B cell (primary cell): ENCODE measurements at regions not wholly inside any gene's neighbourhood (a gene's known extent, or its start where the extent isn't known, plus 50 kb on each side); places are given as distances from the start of the nearest gene placed in this dataset.

ENCODE experiments used
- ATAC-seq: fragments of 200-7000 bp; cut with Tn5 transposase; one replicate; pipeline ENCODE4 v1.10.0; 2021; ENCODE audit warnings: low read depth, mild to moderate bottlenecking, moderate number of reproducible peaks, moderate library complexity
- CTCF ChIA-PET: fragments of 350-600 bp; sonication (Branson Sonifier 250); formaldehyde crosslinking; loops from one replicate; lab custom pipeline; 2021; ENCODE audit warnings: antibody characterized with exemption, inconsistent platforms; lab: Charles Lee
- POLR2A ChIA-PET: fragments of 350-600 bp; sonication (Branson Sonifier 250); formaldehyde crosslinking; loops from one replicate; lab custom pipeline; 2021; ENCODE audit warnings: antibody characterized with exemption; lab: Charles Lee
- DNase-seq: peaks from one replicate; pipeline ENCODE4 v3.0.0; 2013
- H2AFZ ChIP-seq: 2 replicates; pipeline ENCODE4 v1.6.1; 2012; ENCODE audit warnings: mild to moderate bottlenecking, low read depth, low read length; ENCODE audit not compliant: insufficient read depth, poor library complexity, severe bottlenecking
- H3K27ac ChIP-seq, 2 donors: 1 replicate in 1 of 2; 2 replicates in 1 of 2; pipeline ENCODE4 v1.5.1; 2012 to 2013; ENCODE audit warnings: low read length in 2 of 2, mild to moderate bottlenecking in 2 of 2, moderate library complexity in 1 of 2
- H3K27me3 ChIP-seq, 4 experiments: fragments of 200-600 bp in 1 of 4; sonication (generic) in 1 of 4; replicated peaks in 1 of 4; 1 replicate in 2 of 4; 2 replicates in 2 of 4; pipeline versions ENCODE4 v1.6.1 to v1.7.0; 2013 to 2016; ENCODE audit warnings: low read length in 3 of 4, mild to moderate bottlenecking in 2 of 4, mixed read lengths in 1 of 4, moderate library complexity in 1 of 4; ENCODE audit not compliant: insufficient read depth in 4 of 4, control insufficient read depth in 3 of 4; ENCODE audit errors: control extremely low read depth in 1 of 4
- H3K36me3 ChIP-seq, 2 experiments: replicated peaks in 1 of 2; 1 replicate in 1 of 2; 2 replicates in 1 of 2; pipeline versions ENCODE4 v1.6.1 to v1.7.1; 2013; ENCODE audit warnings: low read length in 1 of 2; ENCODE audit not compliant: insufficient read depth in 2 of 2, control insufficient read depth in 1 of 2; ENCODE audit errors: control extremely low read depth in 1 of 2, extremely low read depth in 1 of 2
- H3K4me1 ChIP-seq, 2 donors: fragments of 200-600 bp in 1 of 2; sonication (generic) in 1 of 2; 1 replicate in 1 of 2; 2 replicates in 1 of 2; pipeline versions ENCODE4 v1.5.1 to v1.6.1; 2013 to 2017; ENCODE audit warnings: low read length in 2 of 2; ENCODE audit not compliant: control insufficient read depth in 2 of 2, insufficient read depth in 2 of 2
- H3K4me2 ChIP-seq: replicated peaks from 2 replicates; pipeline ENCODE3; 2012; ENCODE audit warnings: mild to moderate bottlenecking, low read depth, low read length; ENCODE audit not compliant: poor library complexity, severe bottlenecking
- H3K4me3 ChIP-seq, 5 experiments: fragments of 200-600 bp in 1 of 5; sonication (generic) in 1 of 5; 1 replicate in 3 of 5; 2 replicates in 2 of 5; pipeline versions ENCODE4 v1.5.1 to v1.7.0; 2011 to 2016; ENCODE audit warnings: low read length in 4 of 5, mild to moderate bottlenecking in 4 of 5, low read depth in 2 of 5, control low read depth in 1 of 5, moderate library complexity in 1 of 5; ENCODE audit not compliant: insufficient read depth in 1 of 5; ENCODE audit errors: control extremely low read depth in 1 of 5, extremely low read depth in 1 of 5
- H3K79me2 ChIP-seq: fragments of 200-600 bp; sonication (generic); one replicate; pipeline ENCODE4 v1.6.0; 2016; ENCODE audit warnings: low read length; ENCODE audit not compliant: control insufficient read depth, insufficient read depth
- H3K9ac ChIP-seq: fragments of 200-600 bp; sonication (generic); 2 replicates; pipeline ENCODE4 v1.6.1; 2017; ENCODE audit warnings: mild to moderate bottlenecking, low read length, moderate library complexity
- H3K9me3 ChIP-seq, 3 donors: one replicate each; pipeline versions ENCODE4 v1.6.1 to v1.7.1; 2013; ENCODE audit warnings: low read length in 2 of 3; ENCODE audit not compliant: control insufficient read depth in 2 of 3, insufficient read depth in 1 of 3; ENCODE audit errors: control extremely low read depth in 1 of 3
- H4K20me1 ChIP-seq: 2 replicates; pipeline ENCODE4 v1.6.0; 2012; ENCODE audit warnings: mild to moderate bottlenecking, low read length; ENCODE audit not compliant: insufficient read depth, control insufficient read depth, poor library complexity, severe bottlenecking
- H3K27ac Mint-ChIP-seq: one replicate; pipeline ENCODE4 v1.8.0; 2021; ENCODE audit warnings: mixed read lengths
- H3K27me3 Mint-ChIP-seq: one replicate; pipeline ENCODE4 v1.8.0; 2021; ENCODE audit warnings: mixed read lengths
- H3K4me1 Mint-ChIP-seq: one replicate; pipeline ENCODE4 v1.8.0; 2021; ENCODE audit warnings: mixed read lengths
- H3K4me3 Mint-ChIP-seq: one replicate; pipeline ENCODE4 v1.8.0; 2021; ENCODE audit warnings: mixed read lengths
- H3K9me3 Mint-ChIP-seq: one replicate; pipeline ENCODE4 v1.8.0; 2022; ENCODE audit warnings: mixed read lengths; ENCODE audit not compliant: insufficient read depth
- CTCF ChIP-seq: fragments of 200-600 bp; IDR thresholded peaks from one replicate; pipeline ENCODE4 v1.8.0; 2022; ENCODE audit warnings: antibody characterized with exemption, mild to moderate bottlenecking
- EZH2 ChIP-seq: IDR thresholded peaks from 2 replicates; pipeline ENCODE4 v1.6.1; 2012; ENCODE audit warnings: borderline replicate concordance, low read depth, mild to moderate bottlenecking, moderate library complexity, low read length; ENCODE audit not compliant: insufficient read depth, poor library complexity, severe bottlenecking
- WGBS: methylation state at CpG from one replicate; pipeline ENCODE4 v1.1.5; 2013; ENCODE audit warnings: missing lambda C conversion rate; ENCODE audit not compliant: insufficient coverage; 5-methylcytosine and 5-hydroxymethylcytosine counted together
- intact Hi-C: fragments of 100-400 bp; cut with micrococcal nuclease; formaldehyde crosslinking; loops from one replicate; pipeline ENCODE4 v1.10.0; 2022

GRCh38 chr5:174402222-174402812, 322.1 kb upstream of the MSX2 start:
- DNase-seq (no peak), ATAC-seq (no peak)
- Mint-ChIP-seq H3K4me3 (no peak overlapping the region), H3K27me3 (peaks cover 3% of the 10 kb centered on the region), H3K27ac (no peak overlapping the region), H3K9me3 (peaks cover 4% of the 10 kb centered on the region), H3K4me1 (no peaks in the 10 kb centered on the region)
- POLR2A ChIA-PET, result no interaction called here
- Histone ChIP-seq H3K27ac (no peak overlapping the region), H3K79me2 (no peaks in the 10 kb centered on the region), H3K9ac (no peak overlapping the region), H4K20me1 (no peaks in the 10 kb centered on the region), H3K4me1 (no peaks in the 10 kb centered on the region), H3K4me3 (no peak overlapping the region), H2AFZ (no peak overlapping the region), H3K27me3 (no peaks in the 10 kb centered on the region), H3K36me3 (no peaks in the 10 kb centered on the region), H3K9me3 (peaks cover 0 to 2% (median 0%) of the 10 kb centered on the region in 3 donors), H3K4me2 (no peak overlapping the region)
- intact Hi-C loops, result no loop called here
- CTCF ChIA-PET, result no interaction called here
- TF ChIP-seq CTCF (no peak), EZH2 (no peak)
- WGBS, result 93% methylated on average over 2 of the region's 4 CpGs

- DNase-seq (no peak), ATAC-seq (no peak)
- intact Hi-C loops, result no loop called here
Measured at GRCh38 chr5:174404848-174405247, 319.5 kb upstream of the MSX2 start.

More at GRCh38 chr5:174404848-174405247, 319.5 kb upstream of the MSX2 start:
- Mint-ChIP-seq H3K9me3 (peaks cover 2% of the 10 kb centered on the region), H3K4me3 (no peak overlapping the region), H3K27me3 (peaks cover 10% of the 10 kb centered on the region), H3K4me1 (no peaks in the 10 kb centered on the region), H3K27ac (no peak overlapping the region)
- WGBS, result 88% methylated on average over 5 of the region's 5 CpGs
- no peak overlapping the region for H3K4me3 ChIP-seq
- H3K79me2 ChIP-seq, result no peaks in the 10 kb centered on the region
- ChIA-PET CTCF (no interaction called here), POLR2A (no interaction called here)
- H3K9ac ChIP-seq, result no peak overlapping the region
- H3K4me1 ChIP-seq, result no peaks in the 10 kb centered on the region
- no peak overlapping the region for H3K4me2 ChIP-seq
- H3K27me3 ChIP-seq, result no peaks in the 10 kb centered on the region
- H3K36me3 ChIP-seq, result no peaks in the 10 kb centered on the region
- H2AFZ ChIP-seq, result no peak overlapping the region
- H4K20me1 ChIP-seq, result no peaks in the 10 kb centered on the region
- H3K9me3 ChIP-seq, result peaks cover 0 to 5% (median 0%) of the 10 kb centered on the region in 3 donors
- no peak overlapping the region for H3K27ac ChIP-seq
- TF ChIP-seq CTCF (no peak), EZH2 (no peak)
